Astrocyte of the cerebellum (primary cell): ENCODE measurements at regions not wholly inside any gene's neighbourhood (a gene's known extent, or its start where the extent isn't known, plus 50 kb on each side); places are given as distances from the start of the nearest gene placed in this dataset.

ENCODE experiments used
- DNase-seq: peaks from one replicate; pipeline ENCODE4 v3.0.0-alpha.2; 2011; ENCODE audit warnings: low read depth
- H3K4me3 ChIP-seq: 2 replicates; pipeline ENCODE4 v1.5.1; 2011; ENCODE audit warnings: mild to moderate bottlenecking, low read depth, low read length, moderate library complexity
- in situ Hi-C: cut with HindIII; loops from 2 replicates; pipeline ENCODE4 v1.10.0; 2017; ENCODE audit warnings: low sequenced_read_pairs
- TF ChIP-seq, protein P1 (sequence below): IDR thresholded peaks from 2 replicates; pipeline ENCODE4 v1.5.1; 2012; ENCODE audit warnings: low read length, low read depth, moderate library complexity, mild to moderate bottlenecking; ENCODE audit errors: missing control alignments

DNA sequence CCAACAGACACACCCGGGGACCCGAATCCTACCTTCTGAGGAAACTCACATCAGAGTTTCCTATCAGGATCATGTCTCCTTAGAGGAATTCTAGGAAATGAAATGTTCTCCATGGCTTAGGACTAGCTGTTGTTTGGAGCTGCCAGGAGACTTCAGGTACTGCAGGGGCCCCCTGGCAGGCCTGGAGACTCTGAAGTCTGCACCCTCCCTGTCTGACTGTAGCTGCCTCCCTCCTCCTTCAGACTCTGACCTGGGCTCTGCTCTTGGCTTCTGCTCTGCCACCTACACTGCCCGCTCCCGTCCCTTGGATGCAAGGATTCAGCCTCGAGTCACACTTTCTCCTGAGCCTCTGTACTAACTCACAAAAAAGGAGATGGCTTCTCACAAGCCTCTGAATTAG lies 232.8 kb downstream of the INHBA start:
- DNase-seq = no peak

DNA sequence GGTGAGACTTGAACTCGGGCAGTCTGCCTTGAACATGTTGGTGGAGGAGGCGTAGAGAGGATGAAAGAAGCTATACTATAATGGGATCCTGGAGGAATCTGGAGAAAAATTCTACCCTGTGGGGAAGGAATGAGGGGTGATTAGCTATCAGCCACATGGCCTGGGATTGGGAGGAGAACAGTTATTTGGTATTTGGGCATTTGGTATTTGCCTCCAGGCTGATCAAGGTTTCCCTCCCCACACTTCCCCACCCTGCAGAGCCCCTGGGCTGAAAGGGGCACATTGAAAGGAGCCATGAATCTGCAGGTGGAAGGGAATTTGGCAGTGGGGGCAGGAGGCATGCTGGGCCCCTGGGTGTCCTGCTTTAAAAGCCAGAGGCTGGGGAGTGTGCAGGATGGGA lies 235.3 kb downstream of the INHBA start:
- H3K4me3 ChIP-seq = no peak overlapping the region
- TF ChIP-seq, protein P1, sequence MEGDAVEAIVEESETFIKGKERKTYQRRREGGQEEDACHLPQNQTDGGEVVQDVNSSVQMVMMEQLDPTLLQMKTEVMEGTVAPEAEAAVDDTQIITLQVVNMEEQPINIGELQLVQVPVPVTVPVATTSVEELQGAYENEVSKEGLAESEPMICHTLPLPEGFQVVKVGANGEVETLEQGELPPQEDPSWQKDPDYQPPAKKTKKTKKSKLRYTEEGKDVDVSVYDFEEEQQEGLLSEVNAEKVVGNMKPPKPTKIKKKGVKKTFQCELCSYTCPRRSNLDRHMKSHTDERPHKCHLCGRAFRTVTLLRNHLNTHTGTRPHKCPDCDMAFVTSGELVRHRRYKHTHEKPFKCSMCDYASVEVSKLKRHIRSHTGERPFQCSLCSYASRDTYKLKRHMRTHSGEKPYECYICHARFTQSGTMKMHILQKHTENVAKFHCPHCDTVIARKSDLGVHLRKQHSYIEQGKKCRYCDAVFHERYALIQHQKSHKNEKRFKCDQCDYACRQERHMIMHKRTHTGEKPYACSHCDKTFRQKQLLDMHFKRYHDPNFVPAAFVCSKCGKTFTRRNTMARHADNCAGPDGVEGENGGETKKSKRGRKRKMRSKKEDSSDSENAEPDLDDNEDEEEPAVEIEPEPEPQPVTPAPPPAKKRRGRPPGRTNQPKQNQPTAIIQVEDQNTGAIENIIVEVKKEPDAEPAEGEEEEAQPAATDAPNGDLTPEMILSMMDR = no peak
- in situ Hi-C loops = no loop called here
- DNase-seq = no peak

More for the DNA sequence above, 232.8 kb downstream of the INHBA start:
- H3K4me3 ChIP-seq = no peak overlapping the region
- TF ChIP-seq, protein P1 = no peak
- in situ Hi-C loops = loop anchor here (5.0 kb wide), 1 partner anchor 37 kb away; no protein-coding TSS in a partner anchor

DNA sequence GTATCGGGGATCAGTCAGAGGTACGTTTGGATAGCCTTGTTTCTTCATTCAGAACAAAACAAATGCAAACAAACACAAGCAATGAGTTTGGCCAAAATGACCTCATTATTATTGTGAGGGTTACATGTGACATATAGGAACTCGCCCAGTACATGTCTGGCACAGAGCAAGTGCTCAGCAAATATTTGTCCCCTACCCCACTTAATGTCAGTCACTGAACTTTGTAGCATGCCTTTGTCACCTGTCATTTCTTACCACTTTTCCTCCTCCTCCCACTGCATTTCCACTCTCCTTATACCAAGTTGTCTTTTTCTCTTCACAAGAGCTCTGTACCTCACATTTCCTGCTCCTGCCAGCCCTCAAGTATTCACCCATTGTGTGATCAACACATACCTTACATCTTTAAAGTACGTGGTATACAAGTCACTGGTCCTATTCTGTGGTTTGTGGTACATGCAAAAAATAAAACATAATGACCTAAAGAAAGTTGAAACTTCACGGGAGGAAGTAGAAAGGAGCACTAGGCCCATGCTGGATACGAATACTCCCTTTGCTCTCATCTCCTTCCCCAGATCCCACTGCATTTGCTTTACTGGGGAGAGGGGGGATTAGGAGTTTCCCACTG lies 236.0 kb downstream of the INHBA start:
- TF ChIP-seq, protein P1 = no peak
- H3K4me3 ChIP-seq = no peak overlapping the region
- peak; percentile 3 for DNase-seq
- in situ Hi-C loops = no loop called here

DNA sequence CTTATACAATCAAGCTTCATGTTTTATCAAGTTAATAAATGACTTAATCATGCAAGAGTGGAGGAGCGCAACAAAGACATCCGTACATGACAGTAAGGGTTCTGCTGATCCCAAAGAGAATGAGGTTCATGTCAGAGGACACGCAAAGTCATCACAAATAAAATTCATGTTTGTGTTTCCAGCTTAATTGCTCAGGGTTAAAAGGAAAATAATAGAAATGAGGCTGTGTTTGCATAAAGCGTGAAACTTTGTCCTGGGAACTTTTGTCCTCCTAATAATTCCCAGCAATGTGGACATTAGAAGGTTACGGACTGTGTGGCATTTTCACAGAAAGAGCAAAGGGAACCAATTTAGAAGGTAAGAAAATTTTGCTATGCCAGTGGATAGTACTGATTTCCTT lies 237.3 kb downstream of the INHBA start:
- in situ Hi-C loops = no loop called here
- TF ChIP-seq, protein P1 = no peak
- H3K4me3 ChIP-seq = no peak overlapping the region
- no peak for DNase-seq

DNA sequence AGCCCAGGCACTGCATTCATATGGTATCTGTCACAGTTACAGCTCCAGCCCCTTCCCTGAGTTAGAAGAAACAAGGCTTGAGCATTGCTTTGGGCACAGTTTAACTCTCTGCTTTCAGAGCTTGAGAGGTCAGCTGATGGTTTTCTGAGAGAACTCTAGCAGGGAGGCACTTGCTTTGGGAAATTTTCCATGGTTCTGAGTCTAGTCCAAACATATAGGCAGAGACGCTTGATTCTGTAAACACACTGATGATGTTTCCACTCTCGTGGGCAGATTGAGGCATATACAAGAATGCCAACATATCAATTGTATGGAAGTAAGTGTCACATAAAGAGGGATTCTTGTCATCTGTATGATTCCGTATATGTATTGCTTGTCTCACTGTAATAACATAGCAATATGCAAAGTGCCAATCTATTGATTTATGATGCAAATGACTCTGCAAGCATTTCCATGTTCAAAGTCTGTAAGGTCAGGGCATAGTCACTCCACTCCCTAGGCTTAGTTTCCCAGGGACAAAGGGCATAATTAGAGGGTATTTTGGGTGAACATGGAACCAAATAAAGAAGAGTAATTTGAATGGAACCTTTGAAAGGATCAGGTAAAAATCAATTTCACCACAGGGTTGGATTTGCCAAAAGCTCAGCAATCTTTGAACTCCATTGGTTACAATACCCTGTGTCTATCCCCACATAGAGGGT lies 239.0 kb downstream of the INHBA start:
- no peak for DNase-seq
- H3K4me3 ChIP-seq = no peak overlapping the region
- in situ Hi-C loops = no loop called here
- TF ChIP-seq, protein P1 = no peak

DNA sequence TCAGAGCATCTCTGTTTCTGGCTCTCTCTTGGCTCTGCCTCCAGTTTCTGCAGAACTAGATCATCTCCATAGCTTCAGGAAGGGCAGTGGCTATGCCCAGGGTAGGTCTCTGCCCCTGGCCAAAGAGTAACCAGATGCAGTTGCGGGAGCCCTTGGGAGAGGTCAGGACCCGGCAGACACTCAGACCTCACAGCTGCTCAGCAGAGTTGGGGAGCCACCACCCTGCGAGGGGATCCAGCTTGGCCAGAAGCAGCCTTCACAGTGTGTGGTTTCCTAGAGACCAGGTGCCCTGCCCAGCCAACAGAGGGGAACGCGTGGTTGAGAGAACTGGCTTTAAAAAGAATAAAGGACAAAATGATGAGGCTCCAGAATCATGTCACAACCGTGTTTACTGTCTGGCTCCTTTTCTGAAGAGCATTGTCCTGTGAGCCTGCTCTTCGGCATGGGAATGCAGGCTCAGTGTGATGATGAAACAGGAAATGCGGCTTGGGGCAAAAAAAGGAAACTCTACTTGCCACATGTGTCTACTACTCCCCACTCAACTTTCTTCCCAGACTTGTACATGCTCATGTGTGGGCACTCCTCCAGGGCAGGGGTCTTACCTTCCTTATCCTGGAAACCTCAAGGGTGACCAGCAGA lies 243.1 kb downstream of the INHBA start:
- no peak for DNase-seq
- H3K4me3 ChIP-seq = no peak overlapping the region
- TF ChIP-seq, protein P1 = no peak
- in situ Hi-C loops = no loop called here
